BJ (cell line): ENCODE measurements at regions not wholly inside any gene's neighbourhood (a gene's known extent, or its start where the extent isn't known, plus 50 kb on each side); places are given as distances from the start of the nearest gene placed in this dataset.

Experiments
- CTCF ChIA-PET: fragments of 350-600 bp; formaldehyde crosslinking; extraction: SDS; loops from one replicate; lab custom pipeline; 2021; ENCODE audit warnings: antibody characterized with exemption, inconsistent platforms; lab: Yijun Ruan, JAX
- POLR2A ChIA-PET: fragments of 300-600 bp; sonication (Branson Sonifier 250); formaldehyde crosslinking; extraction: SDS; loops from one replicate; lab custom pipeline; 2021; ENCODE audit warnings: antibody characterized with exemption; lab: Charles Lee
- DNase-seq: peaks from one replicate; pipeline ENCODE4 v3.0.0-alpha.2; 2011; ENCODE audit warnings: low read depth
- H3K27me3 ChIP-seq: 2 replicates; pipeline ENCODE4 v1.6.0; 2011; ENCODE audit warnings: low read length; ENCODE audit not compliant: control insufficient read depth, insufficient read depth
- H3K36me3 ChIP-seq: 2 replicates; pipeline ENCODE4 v1.5.1; 2011; ENCODE audit warnings: low read length; ENCODE audit not compliant: control insufficient read depth, insufficient read depth
- H3K4me3 ChIP-seq: 2 replicates; pipeline ENCODE4 v1.5.1; 2011; ENCODE audit warnings: low read depth, mild to moderate bottlenecking, control low read depth, low read length
- TF ChIP-seq, protein P1 (sequence below): IDR thresholded peaks from 2 replicates; pipeline ENCODE4 v1.5.1; 2011; ENCODE audit warnings: low read depth, mild to moderate bottlenecking, control low read depth, inconsistent platforms, low read length, moderate library complexity; ENCODE audit not compliant: insufficient read depth

GRCh38 chr9:28179893-28180292 lies 606.6 kb upstream of the C9orf72 start:
- ChIA-PET POLR2A (no interaction called here), CTCF (interaction anchor here (0.5 to 0.7 kb wide), 3 partner anchors 209 to 468 kb away, joined by 3 read pairs; no protein-coding TSS in a partner anchor)
- no peaks in the 10 kb centered on the region for H3K27me3 ChIP-seq
- no peak overlapping the region for H3K4me3 ChIP-seq
- TF ChIP-seq, protein P1, sequence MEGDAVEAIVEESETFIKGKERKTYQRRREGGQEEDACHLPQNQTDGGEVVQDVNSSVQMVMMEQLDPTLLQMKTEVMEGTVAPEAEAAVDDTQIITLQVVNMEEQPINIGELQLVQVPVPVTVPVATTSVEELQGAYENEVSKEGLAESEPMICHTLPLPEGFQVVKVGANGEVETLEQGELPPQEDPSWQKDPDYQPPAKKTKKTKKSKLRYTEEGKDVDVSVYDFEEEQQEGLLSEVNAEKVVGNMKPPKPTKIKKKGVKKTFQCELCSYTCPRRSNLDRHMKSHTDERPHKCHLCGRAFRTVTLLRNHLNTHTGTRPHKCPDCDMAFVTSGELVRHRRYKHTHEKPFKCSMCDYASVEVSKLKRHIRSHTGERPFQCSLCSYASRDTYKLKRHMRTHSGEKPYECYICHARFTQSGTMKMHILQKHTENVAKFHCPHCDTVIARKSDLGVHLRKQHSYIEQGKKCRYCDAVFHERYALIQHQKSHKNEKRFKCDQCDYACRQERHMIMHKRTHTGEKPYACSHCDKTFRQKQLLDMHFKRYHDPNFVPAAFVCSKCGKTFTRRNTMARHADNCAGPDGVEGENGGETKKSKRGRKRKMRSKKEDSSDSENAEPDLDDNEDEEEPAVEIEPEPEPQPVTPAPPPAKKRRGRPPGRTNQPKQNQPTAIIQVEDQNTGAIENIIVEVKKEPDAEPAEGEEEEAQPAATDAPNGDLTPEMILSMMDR = no peak
- H3K36me3 ChIP-seq = no peaks in the 10 kb centered on the region
- DNase-seq = no peak

- no peak for DNase-seq
- Histone ChIP-seq H3K4me3 (no peak overlapping the region), H3K27me3 (no peaks in the 10 kb centered on the region), H3K36me3 (no peaks in the 10 kb centered on the region)
- TF ChIP-seq, protein P1 = no peak
- ChIA-PET POLR2A (no interaction called here), CTCF (no interaction called here)
These were observed 617.7 kb upstream of the C9orf72 start for GRCh38 chr9:28190981-28191380.

DNA sequence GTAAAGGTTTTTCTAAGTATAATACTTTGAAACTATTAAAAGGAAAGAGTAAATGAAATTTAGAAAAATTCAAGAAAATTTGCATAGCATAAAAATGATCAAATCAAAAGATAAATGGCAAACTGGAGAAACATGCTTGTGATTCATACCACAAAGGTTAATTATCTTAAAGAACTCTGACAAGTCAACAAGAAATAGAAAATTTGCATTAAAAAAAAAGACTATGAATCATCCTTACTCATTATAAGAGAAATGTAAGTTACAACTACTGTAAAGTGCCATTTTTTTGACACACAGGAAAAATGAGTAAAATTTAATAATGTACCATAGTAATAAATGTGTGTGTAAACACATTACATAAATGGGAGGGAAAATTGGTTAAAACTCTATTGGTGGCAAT lies 624.4 kb upstream of the C9orf72 start:
- DNase-seq = no peak
- TF ChIP-seq, protein P1 = no peak
- CTCF ChIA-PET = no interaction called here
- Histone ChIP-seq H3K4me3 (no peak overlapping the region), H3K36me3 (no peaks in the 10 kb centered on the region), H3K27me3 (no peaks in the 10 kb centered on the region)
- POLR2A ChIA-PET = no interaction called here

DNA sequence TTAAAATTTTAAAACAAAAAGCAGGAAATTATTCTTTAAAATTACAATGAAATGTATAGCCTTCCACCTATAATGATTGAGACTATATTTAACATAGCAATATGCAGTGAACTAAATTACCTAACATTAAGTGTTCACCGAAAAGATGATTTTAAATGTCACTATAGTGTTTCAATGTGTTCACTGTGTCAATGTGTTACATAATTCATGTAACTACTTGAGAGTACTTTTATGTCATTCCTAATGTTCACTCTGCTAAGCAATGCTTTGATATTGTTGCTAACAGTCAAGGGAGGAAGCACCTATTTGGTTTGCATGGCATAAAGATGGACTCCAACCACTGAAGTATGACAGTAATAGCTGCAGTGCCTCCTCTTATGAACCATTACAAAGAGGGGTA lies 629.8 kb upstream of the C9orf72 start:
- no peaks in the 10 kb centered on the region for H3K36me3 ChIP-seq
- DNase-seq = no peak
- TF ChIP-seq, protein P1 = no peak
- POLR2A ChIA-PET = no interaction called here
- no peaks in the 10 kb centered on the region for H3K27me3 ChIP-seq
- CTCF ChIA-PET = interaction anchor here (0.6 kb wide), 1 partner anchor 522 kb away, joined by 3 read pairs; no protein-coding TSS in a partner anchor
- H3K4me3 ChIP-seq = no peak overlapping the region

- no peak overlapping the region for H3K4me3 ChIP-seq
- ChIA-PET CTCF (no interaction called here), POLR2A (no interaction called here)
- H3K27me3 ChIP-seq = no peaks in the 10 kb centered on the region
- TF ChIP-seq, protein P1 = no peak
- DNase-seq = no peak
- no peaks in the 10 kb centered on the region for H3K36me3 ChIP-seq
These were observed 633.0 kb upstream of the C9orf72 start for GRCh38 chr9:28206280-28206679.
